ENCODE measurements at regions not wholly inside any gene's neighbourhood (a gene's known extent, or its start where the extent isn't known, plus 50 kb on each side); places are given as distances from the start of the nearest gene placed in this dataset.

GRCh38 chr1:186578325-186579016 is 101.8 kb downstream of the PTGS2 start:
- TF ChIP-seq, protein P1, sequence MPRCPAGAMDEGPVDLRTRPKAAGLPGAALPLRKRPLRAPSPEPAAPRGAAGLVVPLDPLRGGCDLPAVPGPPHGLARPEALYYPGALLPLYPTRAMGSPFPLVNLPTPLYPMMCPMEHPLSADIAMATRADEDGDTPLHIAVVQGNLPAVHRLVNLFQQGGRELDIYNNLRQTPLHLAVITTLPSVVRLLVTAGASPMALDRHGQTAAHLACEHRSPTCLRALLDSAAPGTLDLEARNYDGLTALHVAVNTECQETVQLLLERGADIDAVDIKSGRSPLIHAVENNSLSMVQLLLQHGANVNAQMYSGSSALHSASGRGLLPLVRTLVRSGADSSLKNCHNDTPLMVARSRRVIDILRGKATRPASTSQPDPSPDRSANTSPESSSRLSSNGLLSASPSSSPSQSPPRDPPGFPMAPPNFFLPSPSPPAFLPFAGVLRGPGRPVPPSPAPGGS (IDR thresholded peaks at IDR 0.05; ENCODE audit: borderline replicate concordance, insufficient read depth, low read depth, low read length, poor library complexity, severe bottlenecking): peak; percentile 76
- peak; percentile 18; the same call in 1 of the 2 replicates for TF ChIP-seq RELB (IDR thresholded peaks at IDR 0.05; ENCODE audit: low read depth)
- no peak for TF ChIP-seq YY1 (IDR thresholded peaks at IDR 0.05; ENCODE audit: low read depth, low read length)
- 0 out of 2 replicates have a peak, but pooled peaks have one; percentile 4 for TF ChIP-seq RAD21 (IDR thresholded peaks at IDR 0.05; ENCODE audit: insufficient read depth, low read depth, low read length)
- TF ChIP-seq RUNX3 (IDR thresholded peaks at IDR 0.05; ENCODE audit: low read length): peak; percentile 51; the same call in 1 of the 2 replicates
- no peak overlapping the region for H3K4me2 ChIP-seq (ENCODE audit: control insufficient read depth, insufficient read depth)
- intact Hi-C loops (cut with micrococcal nuclease; ENCODE audit: unreplicated experiment): no loop called here
- SMC1A ChIA-PET (ENCODE audit: uncharacterized antibody, unreplicated experiment): no interaction called here
- 25% methylated on average over 5 of the region's 5 CpGs for WGBS (ENCODE audit: insufficient coverage, insufficient replicate concordance, low lambda C conversion rate, missing lambda C conversion rate)
- in situ Hi-C loops (cut with MboI): no loop called here
- no peak for FAIRE-seq
- DNase-seq (ENCODE audit: low read depth, low spot score): no peak
- CTCF ChIA-PET: no interaction called here
- H3K36me3 ChIP-seq (ENCODE audit: control insufficient read depth in 2 of 2, insufficient read depth in 2 of 2, low read length in 1 of 2): no peaks in the 10 kb centered on the region
- H2AFZ ChIP-seq (ENCODE audit: control insufficient read depth, low read depth, low read length): no peak overlapping the region
- H4K20me1 ChIP-seq (ENCODE audit: control insufficient read depth, insufficient read depth): no peaks in the 10 kb centered on the region
- ATAC-seq: no peak; the same call in 2 of the 3 replicates
- H3K4me1 ChIP-seq (ENCODE audit: control insufficient read depth, insufficient read depth, low read length): no peaks in the 10 kb centered on the region
- no peaks in the 10 kb centered on the region for H3K79me2 ChIP-seq (ENCODE audit: control insufficient read depth, insufficient read depth, low read length)
- BruUV-seq (replicated peaks): no TSS peak
- no peaks in the 10 kb centered on the region for H3K9me3 ChIP-seq (replicated peaks; ENCODE audit: control insufficient read depth, insufficient read depth, low read length)
- H3K9ac ChIP-seq (ENCODE audit: control insufficient read depth, insufficient read depth, low read length): no peak overlapping the region
- POLR2A ChIA-PET: interaction anchor here (0.5 kb wide), 1 partner anchor 882 kb away, joined by 3 read pairs; no protein-coding TSS in a partner anchor
- RAD21 ChIA-PET (ENCODE audit: unreplicated experiment): no interaction called here
- no peaks in the 10 kb centered on the region for H3K27me3 ChIP-seq (replicated peaks in 1 of 2; ENCODE audit: control insufficient read depth in 2 of 2, insufficient read depth in 2 of 2, low read length in 1 of 2)
- H3K27ac ChIP-seq (ENCODE audit: control insufficient read depth, insufficient read depth): no peak overlapping the region
- H3K4me3 ChIP-seq: no peak overlapping the region
